ENCODE measurements at regions not wholly inside any gene's neighbourhood (a gene's known extent, or its start where the extent isn't known, plus 50 kb on each side); places are given as distances from the start of the nearest gene placed in this dataset.

GRCh38 chr14:97956581-97957340 is 1159.6 kb downstream of the VRK1 start:
- no peak for TF ChIP-seq MYC (IDR thresholded peaks at IDR 0.05; ENCODE audit: low read depth, low read length)
- TF ChIP-seq POLR2A (IDR thresholded peaks at IDR 0.05; ENCODE audit: extremely low read depth, insufficient read length), result no peak
- no peak for TF ChIP-seq CTCF (IDR thresholded peaks at IDR 0.05; ENCODE audit: low read depth, low read length)
- TF ChIP-seq, protein P1, sequence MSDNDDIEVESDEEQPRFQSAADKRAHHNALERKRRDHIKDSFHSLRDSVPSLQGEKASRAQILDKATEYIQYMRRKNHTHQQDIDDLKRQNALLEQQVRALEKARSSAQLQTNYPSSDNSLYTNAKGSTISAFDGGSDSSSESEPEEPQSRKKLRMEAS (IDR thresholded peaks at IDR 0.05; ENCODE audit: low read depth, low read length), result no peak
- no peak for DNase-seq (ENCODE audit: low read depth)
- H3K4me3 ChIP-seq (ENCODE audit: low read depth, low read length), result no peak overlapping the region

DNA sequence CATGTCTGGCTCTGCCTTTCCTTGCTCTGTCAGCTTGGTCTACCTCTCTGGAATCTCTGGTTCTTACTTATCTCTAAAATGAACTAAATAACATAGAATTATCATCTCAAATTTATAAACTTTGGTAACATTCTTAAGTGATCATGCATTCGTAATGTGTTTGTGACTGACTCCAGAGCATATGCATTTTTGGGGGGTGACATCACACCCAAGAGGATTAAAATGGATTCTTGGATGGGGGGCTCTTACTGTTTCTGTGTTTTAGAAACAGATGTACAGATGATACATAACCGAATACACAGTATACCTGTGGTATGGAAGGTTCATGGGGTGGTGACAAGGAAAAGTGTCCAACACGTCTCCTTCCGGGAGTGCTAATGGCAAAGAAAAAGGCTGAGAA is 1162.1 kb downstream of the VRK1 start:
- no peak overlapping the region for H3K4me3 ChIP-seq (ENCODE audit: low read depth, low read length)
- TF ChIP-seq POLR2A (IDR thresholded peaks at IDR 0.05; ENCODE audit: extremely low read depth, insufficient read length) (no peak), CTCF (IDR thresholded peaks at IDR 0.05; ENCODE audit: low read depth, low read length) (no peak), MYC (IDR thresholded peaks at IDR 0.05; ENCODE audit: low read depth, low read length) (no peak)
- TF ChIP-seq, protein P1 (IDR thresholded peaks at IDR 0.05; ENCODE audit: low read depth, low read length), result no peak
- no peak for DNase-seq (ENCODE audit: low read depth)

DNA sequence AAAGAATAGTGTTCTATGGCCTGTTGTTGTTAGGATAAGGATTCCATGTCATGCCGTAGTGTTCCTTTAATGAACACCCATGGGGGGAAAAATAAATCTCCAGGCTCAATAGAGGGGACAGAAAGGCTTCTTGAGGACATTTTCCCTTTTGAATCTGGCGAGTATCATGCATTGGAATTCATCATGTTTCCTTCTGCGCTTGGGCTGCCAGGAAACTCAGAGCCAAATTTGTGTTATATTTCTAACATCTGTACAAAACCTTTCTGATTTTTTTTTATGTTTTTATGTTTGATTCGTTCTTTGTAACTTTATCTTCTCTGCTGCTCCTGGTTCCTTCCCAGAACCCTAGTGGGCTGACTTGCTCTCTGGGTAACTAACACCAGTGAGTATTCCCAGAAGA is 1163.3 kb downstream of the VRK1 start:
- DNase-seq (ENCODE audit: low read depth), result no peak
- no peak overlapping the region for H3K4me3 ChIP-seq (ENCODE audit: low read depth, low read length)
- TF ChIP-seq POLR2A (IDR thresholded peaks at IDR 0.05; ENCODE audit: extremely low read depth, insufficient read length), result no peak
- TF ChIP-seq, protein P1 (IDR thresholded peaks at IDR 0.05; ENCODE audit: low read depth, low read length), result no peak

GRCh38 chr14:97970222-97970621 is 1173.0 kb downstream of the VRK1 start:
- TF ChIP-seq CTCF (IDR thresholded peaks at IDR 0.05; ENCODE audit: low read depth, low read length), result no peak
- no peak for TF ChIP-seq POLR2A (IDR thresholded peaks at IDR 0.05; ENCODE audit: extremely low read depth, insufficient read length)
- TF ChIP-seq MYC (IDR thresholded peaks at IDR 0.05; ENCODE audit: low read depth, low read length), result no peak
- TF ChIP-seq, protein P1 (IDR thresholded peaks at IDR 0.05; ENCODE audit: low read depth, low read length), result no peak
- no peak overlapping the region for H3K4me3 ChIP-seq (ENCODE audit: low read depth, low read length)
- no peak for DNase-seq (ENCODE audit: low read depth)

GRCh38 chr14:97975216-97975615 is 1178.0 kb downstream of the VRK1 start:
- TF ChIP-seq CTCF (IDR thresholded peaks at IDR 0.05; ENCODE audit: low read depth, low read length) (no peak), MYC (IDR thresholded peaks at IDR 0.05; ENCODE audit: low read depth, low read length) (no peak), POLR2A (IDR thresholded peaks at IDR 0.05; ENCODE audit: extremely low read depth, insufficient read length) (no peak)
- TF ChIP-seq, protein P1 (IDR thresholded peaks at IDR 0.05; ENCODE audit: low read depth, low read length), result no peak
- no peak overlapping the region for H3K4me3 ChIP-seq (ENCODE audit: low read depth, low read length)
- no peak for DNase-seq (ENCODE audit: low read depth)

DNA sequence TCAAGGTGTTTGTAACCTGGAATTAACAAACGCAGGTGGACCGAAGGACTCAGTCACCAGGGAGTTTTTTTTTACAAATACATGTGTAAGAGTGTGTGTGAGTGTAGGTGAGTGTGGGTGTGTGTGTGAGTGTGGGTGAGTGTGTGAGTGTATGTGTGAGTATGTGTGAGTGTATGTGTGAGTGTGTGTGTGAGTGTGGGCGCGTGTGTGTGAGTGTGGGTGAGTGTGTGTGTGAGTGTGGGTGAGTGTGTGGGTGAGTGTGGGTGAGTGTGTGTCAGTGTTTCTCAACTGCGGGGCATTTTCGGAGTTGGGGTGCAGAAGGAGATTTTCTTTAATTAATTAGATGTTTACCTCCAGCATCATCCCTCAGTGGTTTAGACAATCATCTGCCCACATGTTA is 1178.8 kb downstream of the VRK1 start:
- no peak overlapping the region for H3K4me3 ChIP-seq (ENCODE audit: low read depth, low read length)
- no peak for DNase-seq (ENCODE audit: low read depth)
- TF ChIP-seq CTCF (IDR thresholded peaks at IDR 0.05; ENCODE audit: low read depth, low read length), result no peak
- TF ChIP-seq POLR2A (IDR thresholded peaks at IDR 0.05; ENCODE audit: extremely low read depth, insufficient read length), result no peak
- TF ChIP-seq, protein P1 (IDR thresholded peaks at IDR 0.05; ENCODE audit: low read depth, low read length), result no peak
- TF ChIP-seq MYC (IDR thresholded peaks at IDR 0.05; ENCODE audit: low read depth, low read length), result no peak

All from NB4 (cell line).